K562 (cell line): ENCODE measurements at regions not wholly inside any gene's neighbourhood (a gene's known extent, or its start where the extent isn't known, plus 50 kb on each side); places are given as distances from the start of the nearest gene placed in this dataset.

Experiments used
- ATF7 ChIP-seq: fragments of 450-650 bp; IDR thresholded peaks from 2 replicates; pipeline ENCODE4 v1.7.1; 2014; ENCODE audit warnings: mild to moderate bottlenecking, moderate library complexity
- CBFA2T3 ChIP-seq: fragments of 450-650 bp; IDR thresholded peaks from 2 replicates; pipeline ENCODE4 v1.6.1; 2017
- CEBPZ ChIP-seq: fragments of 150-350 bp; IDR thresholded peaks from 2 replicates; pipeline ENCODE4 v1.6.1; 2014; ENCODE audit warnings: low read depth, mild to moderate bottlenecking, low read length, borderline replicate concordance
- DDX20 ChIP-seq: fragments of 450-650 bp; IDR thresholded peaks from 2 replicates; pipeline ENCODE4 v1.6.1; 2016; ENCODE audit warnings: missing genetic modification characterization, low read depth, mild to moderate bottlenecking, missing compliant biosample characterization, moderate library complexity
- GATA2 ChIP-seq: sonication (generic); formaldehyde crosslinking; IDR thresholded peaks from 2 replicates; pipeline ENCODE4 v1.4.0; 2020; ENCODE audit warnings: mild to moderate bottlenecking, missing genetic modification reagents
- KLF6 ChIP-seq: fragments of 250-450 bp; sonication (Bioruptor Pico); IDR thresholded peaks from 2 replicates; pipeline ENCODE4 v1.4.0; 2020; ENCODE audit warnings: mild to moderate bottlenecking, moderate library complexity, borderline replicate concordance
- MEF2A ChIP-seq: IDR thresholded peaks from 2 replicates; pipeline ENCODE4 v1.6.1; 2011; ENCODE audit warnings: low read depth, mild to moderate bottlenecking, low read length, moderate library complexity; ENCODE audit not compliant: control insufficient read depth
- SIX5 ChIP-seq, 2 experiments: IDR thresholded peaks; 2 replicates each; pipeline ENCODE4 v1.6.1; 2011; ENCODE audit warnings: low read length in 2 of 2, borderline replicate concordance in 1 of 2, low read depth in 1 of 2, mild to moderate bottlenecking in 1 of 2, moderate library complexity in 1 of 2; ENCODE audit not compliant: insufficient read depth in 1 of 2
- SRSF3 ChIP-seq: fragments of 200-400 bp; formaldehyde crosslinking; IDR thresholded peaks from 2 replicates; pipeline ENCODE4 v1.6.1; 2016; ENCODE audit warnings: mild to moderate bottlenecking, low read length, moderate library complexity; ENCODE audit not compliant: insufficient read depth
- THRA ChIP-seq: fragments of 450-650 bp; IDR thresholded peaks from 2 replicates; pipeline ENCODE4 v1.6.1; 2017; ENCODE audit warnings: mild to moderate bottlenecking, moderate library complexity
- ZNF24 ChIP-seq: fragments of 450-650 bp; IDR thresholded peaks from 2 replicates; pipeline ENCODE4 v1.6.1; 2016

- TF ChIP-seq CEBPZ, result no peak
- TF ChIP-seq THRA, result no peak
- TF ChIP-seq DDX20, result no peak
- no peak for TF ChIP-seq SIX5 (IDR thresholded peaks at IDR 0.05; ENCODE audit: borderline replicate concordance in 1 of 2, insufficient read depth in 1 of 2, low read depth in 1 of 2, low read length in 2 of 2)
- no peak for TF ChIP-seq SRSF3
- TF ChIP-seq ZNF24, result no peak
- TF ChIP-seq KLF6 (CRISPR knock-in tag), result no peak
- TF ChIP-seq ATF7, result no peak
- TF ChIP-seq MEF2A, result no peak
- no peak for TF ChIP-seq GATA2 (CRISPR knock-in tag)
- no peak for TF ChIP-seq CBFA2T3
These were observed 581.8 kb downstream of the EPM2A start (continued) for GRCh38 chr6:145153495-145153894.
